Lower leg skin (tissue), 4 donors: ENCODE measurements at regions not wholly inside any gene's neighbourhood (a gene's known extent, or its start where the extent isn't known, plus 50 kb on each side); places are given as distances from the start of the nearest gene placed in this dataset.

ENCODE experiments used
- DNase-seq, 2 donors: peaks; one replicate each; pipeline ENCODE4 v3.0.0-alpha.2; 2019; ENCODE audit warnings: low spot score in 2 of 2
- H3K4me3 ChIP-seq: fragments of 200-600 bp; sonication (generic); 2 replicates; pipeline ENCODE4 v1.5.1; 2017; ENCODE audit warnings: mild to moderate bottlenecking, low read depth; ENCODE audit not compliant: poor library complexity, severe bottlenecking
- POLR2A ChIP-seq, 2 donors: fragments of 450-650 bp; IDR thresholded peaks; one replicate each; pipeline ENCODE4 v1.6.1; 2016 to 2017; ENCODE audit warnings: antibody characterized with exemption in 2 of 2, mild to moderate bottlenecking in 1 of 2, moderate library complexity in 1 of 2
- WGBS, 2 donors: methylation state at CpG; one replicate each; pipeline ENCODE4 v1.1.5; 2018; 5-methylcytosine and 5-hydroxymethylcytosine counted together
- intact Hi-C: fragments of 100-400 bp; cut with DNase I; formaldehyde crosslinking; loops from one replicate; pipeline ENCODE4 v1.15.0; 2023; ENCODE audit warnings: low total_unique reads
- TF ChIP-seq, protein P1 (sequence below), 3 donors: fragments of 450-650 bp; IDR thresholded peaks; one replicate each; pipeline ENCODE4 v1.5.1; 2016; ENCODE audit warnings: antibody characterized with exemption in 3 of 3, mild to moderate bottlenecking in 3 of 3, moderate library complexity in 2 of 3

- DNase-seq = no peak
- 63 to 71% methylated on average over 3 of the region's 3 CpGs for WGBS, 2 donors
- intact Hi-C loops = no loop called here
- TF ChIP-seq, protein P1, sequence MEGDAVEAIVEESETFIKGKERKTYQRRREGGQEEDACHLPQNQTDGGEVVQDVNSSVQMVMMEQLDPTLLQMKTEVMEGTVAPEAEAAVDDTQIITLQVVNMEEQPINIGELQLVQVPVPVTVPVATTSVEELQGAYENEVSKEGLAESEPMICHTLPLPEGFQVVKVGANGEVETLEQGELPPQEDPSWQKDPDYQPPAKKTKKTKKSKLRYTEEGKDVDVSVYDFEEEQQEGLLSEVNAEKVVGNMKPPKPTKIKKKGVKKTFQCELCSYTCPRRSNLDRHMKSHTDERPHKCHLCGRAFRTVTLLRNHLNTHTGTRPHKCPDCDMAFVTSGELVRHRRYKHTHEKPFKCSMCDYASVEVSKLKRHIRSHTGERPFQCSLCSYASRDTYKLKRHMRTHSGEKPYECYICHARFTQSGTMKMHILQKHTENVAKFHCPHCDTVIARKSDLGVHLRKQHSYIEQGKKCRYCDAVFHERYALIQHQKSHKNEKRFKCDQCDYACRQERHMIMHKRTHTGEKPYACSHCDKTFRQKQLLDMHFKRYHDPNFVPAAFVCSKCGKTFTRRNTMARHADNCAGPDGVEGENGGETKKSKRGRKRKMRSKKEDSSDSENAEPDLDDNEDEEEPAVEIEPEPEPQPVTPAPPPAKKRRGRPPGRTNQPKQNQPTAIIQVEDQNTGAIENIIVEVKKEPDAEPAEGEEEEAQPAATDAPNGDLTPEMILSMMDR (IDR thresholded peaks at IDR 0.05) = no peak
- TF ChIP-seq POLR2A (IDR thresholded peaks at IDR 0.05) = no peak
- no peak overlapping the region for H3K4me3 ChIP-seq
Measured at GRCh38 chr3:189404797-189405484, 226.2 kb upstream of the TP63 start.

- no peak for TF ChIP-seq POLR2A (IDR thresholded peaks at IDR 0.05)
- TF ChIP-seq, protein P1 (IDR thresholded peaks at IDR 0.05) = no peak
- no peak for DNase-seq
- no peak overlapping the region for H3K4me3 ChIP-seq
- intact Hi-C loops = no loop called here
- 72 to 75% methylated on average over 1 of the region's 1 CpG for WGBS, 2 donors
Measured at GRCh38 chr3:189406148-189406547, 225.0 kb upstream of the TP63 start.

DNA sequence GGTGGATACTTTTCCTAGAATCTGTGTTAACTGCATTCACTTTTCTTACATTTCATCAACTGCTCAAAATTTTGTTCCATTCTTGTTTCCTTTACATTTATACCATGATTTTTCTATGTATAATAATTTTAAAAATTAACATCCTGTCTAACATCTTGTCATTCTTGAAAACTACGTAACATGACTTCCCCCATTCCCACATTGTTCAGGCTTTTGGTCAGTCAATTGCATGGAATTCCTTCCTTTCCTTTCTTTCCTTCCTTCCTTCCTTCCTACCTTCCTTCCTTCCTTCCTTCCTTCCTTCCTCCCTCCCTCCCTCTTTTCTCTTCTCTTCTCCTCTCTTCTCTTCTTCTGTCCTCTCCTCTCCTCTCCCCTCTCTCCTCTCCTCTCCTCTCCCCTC lies 220.7 kb upstream of the TP63 start:
- WGBS, 2 donors = 79 to 95% methylated on average over 1 of the region's 1 CpG
- intact Hi-C loops = no loop called here

DNA sequence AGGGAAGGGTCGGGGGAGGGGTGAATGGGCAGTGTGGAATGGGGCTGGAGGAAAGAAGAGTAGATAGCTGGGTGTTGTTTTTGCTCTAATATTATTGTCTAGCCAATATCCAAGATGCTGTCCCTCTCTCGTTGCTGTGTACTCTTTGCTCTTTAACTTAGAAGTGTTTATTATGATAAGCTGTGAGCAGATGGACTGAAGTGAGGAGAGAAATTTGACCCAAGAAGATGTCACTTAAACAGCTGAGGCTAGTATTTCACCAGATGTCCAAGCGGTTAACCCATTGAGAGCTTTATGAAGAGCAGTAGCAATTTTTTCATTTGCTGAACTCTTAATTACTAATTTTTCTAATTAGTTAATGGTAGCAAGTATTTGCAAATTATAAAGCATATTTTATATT lies 212.2 kb upstream of the TP63 start:
- DNase-seq = no peak
- intact Hi-C loops = no loop called here
- no peak overlapping the region for H3K4me3 ChIP-seq
- TF ChIP-seq, protein P1 (IDR thresholded peaks at IDR 0.05) = no peak
- TF ChIP-seq POLR2A (IDR thresholded peaks at IDR 0.05) = no peak
- 80 to 85% methylated on average over 3 of the region's 3 CpGs for WGBS, 2 donors

More for the DNA sequence above, 220.7 kb upstream of the TP63 start:
- H3K4me3 ChIP-seq = no peak overlapping the region
- TF ChIP-seq POLR2A (IDR thresholded peaks at IDR 0.05) = no peak
- DNase-seq = no peak

GRCh38 chr3:189419683-189420082 lies 211.5 kb upstream of the TP63 start:
- no peak for TF ChIP-seq POLR2A (IDR thresholded peaks at IDR 0.05)
- TF ChIP-seq, protein P1 (IDR thresholded peaks at IDR 0.05) = no peak
- DNase-seq = no peak
- H3K4me3 ChIP-seq = no peak overlapping the region
- 79 to 85% methylated on average over 1 of the region's 1 CpG for WGBS, 2 donors
- intact Hi-C loops = no loop called here

DNA sequence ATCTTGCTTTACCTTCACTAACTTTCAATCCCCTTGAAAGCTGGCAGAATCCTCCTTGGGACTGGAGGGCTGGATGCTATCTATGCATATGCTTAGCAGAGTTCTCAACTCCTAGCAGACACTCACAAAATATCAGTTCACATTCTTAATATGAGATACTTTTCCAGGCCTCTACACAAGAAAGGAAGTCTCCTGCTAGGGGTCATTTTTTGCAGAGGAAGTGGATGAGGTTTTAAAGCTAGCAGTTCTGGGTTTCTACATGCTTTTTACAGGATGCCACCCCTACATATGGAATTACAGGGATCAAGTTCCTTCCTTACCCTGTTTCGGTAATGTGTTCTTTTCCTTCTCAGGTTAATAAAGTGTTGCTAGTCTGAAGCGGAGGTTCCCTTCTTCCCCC lies 206.3 kb upstream of the TP63 start:
- TF ChIP-seq, protein P1 (IDR thresholded peaks at IDR 0.05) = no peak
- no peak for TF ChIP-seq POLR2A (IDR thresholded peaks at IDR 0.05)
- H3K4me3 ChIP-seq = no peak overlapping the region
- no peak for DNase-seq
- 85% methylated on average over 2 of the region's 2 CpGs for WGBS, 2 donors
- intact Hi-C loops = no loop called here
